ENCODE measurements at regions not wholly inside any gene's neighbourhood (a gene's known extent, or its start where the extent isn't known, plus 50 kb on each side); places are given as distances from the start of the nearest gene placed in this dataset.

- Histone ChIP-seq H2AFZ (no peak overlapping the region), H3K4me2 (peak overlapping the region; percentile 53), H3K4me1 (ENCODE audit: insufficient read depth) (peaks cover 26% of the 10 kb centered on the region), H3F3A (replicated peaks; ENCODE audit: low read depth) (no peaks in the 10 kb centered on the region), H3K27me3 (ENCODE audit: insufficient read depth) (no peaks in the 10 kb centered on the region), H3K79me2 (replicated peaks; ENCODE audit: insufficient read depth) (no peaks in the 10 kb centered on the region), H4K20me1 (replicated peaks; ENCODE audit: insufficient read depth) (no peaks in the 10 kb centered on the region), H3K9me2 (ENCODE audit: insufficient read depth) (no peaks in the 10 kb centered on the region; the same call in 1 of the 2 replicates), H3K4me3 (no peak overlapping the region), H3K27ac (ENCODE audit: low read depth) (no peak overlapping the region), H3K36me3 (ENCODE audit: insufficient read depth) (no peaks in the 10 kb centered on the region)
- TF ChIP-seq CREB1 (CRISPR knock-in tag; IDR thresholded peaks at IDR 0.05; ENCODE audit: low read depth): no peak
- no peak for TF ChIP-seq JUNB (IDR thresholded peaks at IDR 0.05; ENCODE audit: unreplicated experiment)
- TF ChIP-seq CTCF (conservative IDR thresholded peaks at IDR 0.05; ENCODE audit: low read depth in 2 of 2): no peak
- TF ChIP-seq EZH2phosphoT487 (IDR thresholded peaks at IDR 0.05; ENCODE audit: unreplicated experiment): no peak
- TF ChIP-seq STAT1 (IDR thresholded peaks at IDR 0.05; ENCODE audit: unreplicated experiment): no peak
- no peak for TF ChIP-seq ZNF331 (CRISPR knock-in tag; IDR thresholded peaks at IDR 0.05; ENCODE audit: low read depth)
- no peak for TF ChIP-seq ZNF114 (CRISPR knock-in tag; IDR thresholded peaks at IDR 0.05)
- no peak for TF ChIP-seq POLR2AphosphoS5 (IDR thresholded peaks at IDR 0.05; ENCODE audit: low read depth)
- no peak for TF ChIP-seq NANOG (IDR thresholded peaks at IDR 0.05; ENCODE audit: borderline replicate concordance)
- no peak for TF ChIP-seq REST (IDR thresholded peaks at IDR 0.05; ENCODE audit: unreplicated experiment)
- no peak for TF ChIP-seq ETS1 (IDR thresholded peaks at IDR 0.05)
- TF ChIP-seq ZNF462 (CRISPR knock-in tag; IDR thresholded peaks at IDR 0.05): no peak
- no peak for TF ChIP-seq EZH2 (IDR thresholded peaks at IDR 0.05; ENCODE audit: low read depth, unreplicated experiment)
- Mint-ChIP-seq H3K4me1 (peaks cover 24% of the 10 kb centered on the region), H3K9me3 (no peaks in the 10 kb centered on the region), H3K27ac (no peak overlapping the region), H3K27me3 (ENCODE audit: insufficient read depth, low read depth, poor library complexity) (peaks cover 4% of the 10 kb centered on the region), H3K4me3 (no peak overlapping the region), H3K36me3 (ENCODE audit: low read depth) (no peaks in the 10 kb centered on the region)
- ATAC-seq (peak; percentile 85), DNase-seq (ENCODE audit: low spot score) (peak; percentile 66)
Measured at GRCh38 chr1:187374082-187374481, 545.3 kb downstream of the PLA2G4A start.

All from GM23338 (cell line).